Esophagus mucosa (tissue), 1 donor: ENCODE measurements at regions not wholly inside any gene's neighbourhood (a gene's known extent, or its start where the extent isn't known, plus 50 kb on each side); places are given as distances from the start of the nearest gene placed in this dataset.

ENCODE experiments used
- ATAC-seq: fragments of 200-7000 bp; cut with Tn5 transposase; one replicate; pipeline ENCODE4 v1.9.1; 2020
- donor health status: DM: yes; HTN: yes; CAD: no.

DNA sequence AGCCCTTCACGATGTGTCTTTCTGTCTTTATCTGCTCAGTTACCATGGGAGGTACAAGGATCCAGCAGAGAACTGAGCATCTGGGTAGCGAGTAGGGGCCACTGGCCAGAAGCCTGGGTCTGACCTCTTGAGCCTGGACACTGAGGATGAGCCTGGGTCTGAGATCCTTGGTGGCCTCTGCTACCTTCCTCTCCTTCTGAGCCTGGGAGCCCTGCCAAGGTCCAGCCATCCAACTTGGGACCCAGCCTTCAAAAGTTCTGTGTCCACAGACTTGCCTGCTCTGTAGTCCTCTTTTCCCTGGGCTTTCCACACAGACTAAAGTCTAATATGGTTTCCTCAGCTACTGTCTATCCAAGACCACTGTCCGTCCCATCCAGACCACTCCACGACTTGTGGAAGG is 60.2 kb upstream of the NAA20 start:
- ATAC-seq = no peak

DNA sequence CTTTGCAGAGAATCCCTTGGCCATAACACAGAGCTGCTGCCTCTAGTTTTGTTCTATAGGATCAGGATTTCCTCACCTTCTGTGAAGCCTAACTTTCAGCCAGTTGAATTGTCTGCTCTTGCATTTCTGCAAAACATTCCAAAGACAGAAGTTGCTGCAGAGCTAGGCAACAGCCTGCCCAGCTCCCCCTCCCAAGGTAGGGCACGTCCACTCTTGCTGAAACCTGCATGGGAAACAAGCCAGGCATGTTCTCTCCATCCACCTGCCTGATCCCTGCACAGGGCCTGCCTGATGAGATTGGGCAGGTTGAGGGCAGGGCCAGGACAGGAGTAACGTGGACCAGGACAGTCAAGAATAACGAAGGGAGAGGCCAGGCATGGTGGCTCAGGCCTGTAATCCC is 58.9 kb upstream of the NAA20 start:
- ATAC-seq = peak; percentile 95

DNA sequence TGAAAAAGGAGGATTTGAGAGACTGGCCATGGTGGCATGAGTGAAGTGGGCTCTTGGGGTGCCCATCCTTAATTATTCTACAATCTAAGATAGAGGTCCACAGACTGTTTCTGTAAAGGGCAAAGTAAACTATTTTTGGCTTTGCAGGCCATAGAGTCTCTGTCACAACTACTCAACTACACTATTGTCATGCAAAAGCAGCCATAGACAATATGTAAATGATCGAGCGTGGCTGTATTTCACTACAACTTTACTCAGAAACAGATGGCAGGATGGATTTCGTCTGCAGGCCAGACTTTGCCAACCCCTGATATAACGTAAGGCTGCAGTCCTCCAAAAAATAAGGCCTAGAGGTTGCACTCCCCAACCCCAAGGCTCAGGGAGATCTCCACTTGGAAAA is 58.2 kb upstream of the NAA20 start:
- ATAC-seq = no peak

GRCh38 chr20:19960745-19961144 is 56.4 kb upstream of the NAA20 start:
- no peak for ATAC-seq

DNA sequence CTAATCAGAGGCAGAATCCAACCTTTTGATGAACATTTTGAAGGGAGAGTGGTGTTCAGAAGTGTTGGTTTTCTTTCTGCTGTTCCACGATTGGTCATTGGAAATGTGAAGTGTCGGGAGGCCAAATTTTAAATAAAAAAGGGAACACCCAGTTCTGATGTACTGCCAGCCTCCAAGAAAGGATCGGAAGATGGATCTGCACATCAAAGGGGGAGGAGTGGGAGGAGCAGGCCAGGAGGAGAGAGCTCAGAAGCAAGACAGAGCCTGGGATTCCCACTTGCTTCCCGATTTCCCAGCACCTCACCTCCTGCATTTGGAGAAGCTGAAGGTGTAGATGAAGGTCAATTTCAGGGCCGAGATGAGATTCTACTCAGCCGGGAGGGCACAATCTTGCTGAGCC is 55.9 kb upstream of the NAA20 start:
- ATAC-seq = no peak

- ATAC-seq = no peak
These were observed 54.2 kb upstream of the NAA20 start for GRCh38 chr20:19962958-19963357.

- peak; percentile 73 for ATAC-seq
These were observed 52.6 kb upstream of the NAA20 start for GRCh38 chr20:19964289-19965265.

DNA sequence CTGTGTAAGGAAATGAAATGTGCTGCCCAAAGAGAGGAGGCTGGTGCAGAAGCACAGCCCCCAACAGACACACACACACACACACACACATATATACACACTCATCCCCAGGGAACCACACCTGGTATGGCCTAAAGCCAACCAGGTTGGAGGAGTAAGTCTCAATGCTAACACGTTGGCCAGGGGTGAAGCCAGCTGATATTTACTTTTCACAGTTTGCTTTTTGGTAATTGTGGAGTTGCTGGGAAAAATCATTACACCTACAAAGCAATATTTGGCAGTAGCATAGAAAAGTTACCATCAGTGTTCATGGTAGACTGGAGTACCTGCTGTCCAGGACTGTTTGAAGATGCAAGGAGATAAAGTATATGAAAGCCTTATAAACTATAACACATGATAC is 50.3 kb upstream of the NAA20 start:
- no peak for ATAC-seq
